ENCODE measurements at regions not wholly inside any gene's neighbourhood (a gene's known extent, or its start where the extent isn't known, plus 50 kb on each side); places are given as distances from the start of the nearest gene placed in this dataset.

DNA sequence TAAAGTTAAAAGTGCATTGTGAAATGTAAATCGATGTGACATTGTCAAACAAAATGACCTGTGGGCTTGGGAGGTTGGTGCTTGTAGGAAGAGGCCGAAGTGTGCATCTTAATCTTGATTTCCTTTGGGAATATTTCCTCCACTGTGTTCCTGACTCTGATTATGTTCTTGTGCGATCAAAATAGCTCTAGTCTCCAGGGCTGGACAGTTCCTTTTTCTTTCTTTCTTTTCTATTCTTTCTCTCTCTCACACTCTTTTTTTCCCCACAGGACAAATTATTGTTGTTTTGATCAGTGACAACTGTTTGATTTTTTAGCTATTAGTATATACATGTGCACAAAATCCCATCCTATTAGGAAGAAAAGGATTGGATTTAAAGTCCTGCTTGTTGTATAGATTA is 347.5 kb downstream of the ZSWIM6 start:
- no peaks in the 10 kb centered on the region for H3K36me3 ChIP-seq (ENCODE audit: control insufficient read depth in 2 of 2, insufficient read depth in 2 of 2, low read length in 2 of 2)
- H3K27ac ChIP-seq (ENCODE audit: low read depth in 2 of 2, low read length in 2 of 2): no peak overlapping the region
- peaks cover 12 to 25% of the 10 kb centered on the region in 2 donors for H3K4me1 ChIP-seq (ENCODE audit: control insufficient read depth in 2 of 2, insufficient read depth in 2 of 2, low read length in 2 of 2)
- H3K4me3 ChIP-seq (ENCODE audit: low read length in 2 of 2): no peak overlapping the region
- no peaks in the 10 kb centered on the region for H3K27me3 ChIP-seq (ENCODE audit: control insufficient read depth in 2 of 2, insufficient read depth in 2 of 2, low read length in 2 of 2)
- no peak overlapping the region for H3K9ac ChIP-seq (ENCODE audit: low read depth in 1 of 2, low read length in 2 of 2)
- no peaks in the 10 kb centered on the region for H3K9me3 ChIP-seq (ENCODE audit: control insufficient read depth in 2 of 2, low read length in 2 of 2)

DNA sequence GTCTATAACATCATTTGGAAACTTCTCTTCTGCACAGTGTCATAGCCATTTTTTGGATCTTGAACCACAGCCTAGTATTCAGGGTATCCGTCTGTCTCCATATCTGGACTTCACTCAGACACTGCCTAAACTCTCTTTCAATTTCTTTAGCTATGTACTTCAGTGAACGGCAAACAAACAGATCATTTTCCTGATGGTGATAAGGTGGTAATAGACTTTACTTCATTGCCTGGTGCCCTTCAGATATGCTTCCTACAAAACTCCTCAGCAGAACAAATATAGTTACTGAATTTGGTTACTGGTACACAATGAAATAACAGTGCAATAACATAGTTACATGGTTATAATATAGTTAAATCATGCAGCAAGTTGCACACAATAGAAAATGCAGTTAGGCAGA is 348.2 kb downstream of the ZSWIM6 start:
- H3K9ac ChIP-seq (ENCODE audit: low read depth in 1 of 2, low read length in 2 of 2): no peak overlapping the region
- no peaks in the 10 kb centered on the region for H3K36me3 ChIP-seq (ENCODE audit: control insufficient read depth in 2 of 2, insufficient read depth in 2 of 2, low read length in 2 of 2)
- no peak overlapping the region for H3K27ac ChIP-seq (ENCODE audit: low read depth in 2 of 2, low read length in 2 of 2)
- no peaks in the 10 kb centered on the region for H3K27me3 ChIP-seq (ENCODE audit: control insufficient read depth in 2 of 2, insufficient read depth in 2 of 2, low read length in 2 of 2)
- H3K9me3 ChIP-seq (ENCODE audit: control insufficient read depth in 2 of 2, low read length in 2 of 2): no peaks in the 10 kb centered on the region
- no peak overlapping the region for H3K4me3 ChIP-seq (ENCODE audit: low read length in 2 of 2)
- peaks cover 7 to 18% of the 10 kb centered on the region in 2 donors for H3K4me1 ChIP-seq (ENCODE audit: control insufficient read depth in 2 of 2, insufficient read depth in 2 of 2, low read length in 2 of 2)

DNA sequence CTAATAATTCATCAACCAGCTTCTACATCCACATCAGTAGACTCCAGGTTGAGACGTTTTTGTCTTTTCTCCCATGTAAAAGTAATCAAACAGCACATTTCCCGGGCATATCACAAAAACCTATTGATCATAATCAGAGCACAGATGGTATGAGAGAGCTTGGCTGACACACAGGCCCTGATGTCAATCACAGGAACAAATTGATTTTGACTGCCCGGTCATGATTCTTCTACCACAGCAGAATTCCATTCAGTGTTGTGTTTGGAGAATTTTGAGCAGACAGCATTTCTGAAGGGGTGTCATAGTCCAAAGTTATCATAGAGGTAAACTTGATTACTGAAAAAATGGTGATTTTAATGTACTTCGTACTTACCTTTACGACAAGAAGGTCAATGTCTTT is 351.1 kb downstream of the ZSWIM6 start:
- Histone ChIP-seq H3K27me3 (ENCODE audit: control insufficient read depth in 2 of 2, insufficient read depth in 2 of 2, low read length in 2 of 2) (no peaks in the 10 kb centered on the region), H3K4me1 (ENCODE audit: control insufficient read depth in 2 of 2, insufficient read depth in 2 of 2, low read length in 2 of 2) (peaks cover 0 to 16% of the 10 kb centered on the region in 2 donors)

DNA sequence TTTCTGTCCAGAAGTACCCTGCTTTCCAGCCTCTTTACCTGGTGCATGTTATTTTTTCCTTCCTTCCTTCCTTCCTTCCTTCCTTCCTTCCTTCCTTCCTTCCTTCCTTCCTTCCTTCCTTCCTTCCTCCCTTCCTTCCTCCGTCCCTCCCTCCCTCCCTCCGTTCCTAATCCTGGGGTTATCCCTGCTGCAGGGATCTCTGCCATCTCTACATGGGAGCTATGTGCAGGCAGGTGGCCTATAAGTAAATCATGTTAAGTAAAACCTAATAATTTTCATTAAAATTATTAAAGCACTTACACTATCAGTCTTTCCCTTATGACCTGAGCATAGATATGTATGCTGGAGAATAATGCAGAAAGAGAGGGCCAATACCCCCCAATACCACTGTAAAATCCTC is 351.9 kb downstream of the ZSWIM6 start:
- H3K27me3 ChIP-seq (ENCODE audit: control insufficient read depth in 2 of 2, insufficient read depth in 2 of 2, low read length in 2 of 2): no peaks in the 10 kb centered on the region
- no peak overlapping the region for H3K9ac ChIP-seq (ENCODE audit: low read depth in 1 of 2, low read length in 2 of 2)
- H3K4me3 ChIP-seq (ENCODE audit: low read length in 2 of 2): no peak overlapping the region
- H3K4me1 ChIP-seq (ENCODE audit: control insufficient read depth in 2 of 2, insufficient read depth in 2 of 2, low read length in 2 of 2): peaks cover 0 to 15% of the 10 kb centered on the region in 2 donors
- no peak overlapping the region for H3K27ac ChIP-seq (ENCODE audit: low read depth in 2 of 2, low read length in 2 of 2)
- H3K9me3 ChIP-seq (ENCODE audit: control insufficient read depth in 2 of 2, low read length in 2 of 2): no peaks in the 10 kb centered on the region
- no peaks in the 10 kb centered on the region for H3K36me3 ChIP-seq (ENCODE audit: control insufficient read depth in 2 of 2, insufficient read depth in 2 of 2, low read length in 2 of 2)

More for the DNA sequence above, 351.1 kb downstream of the ZSWIM6 start:
- Histone ChIP-seq H3K36me3 (ENCODE audit: control insufficient read depth in 2 of 2, insufficient read depth in 2 of 2, low read length in 2 of 2) (no peaks in the 10 kb centered on the region), H3K4me3 (ENCODE audit: low read length in 2 of 2) (no peak overlapping the region), H3K27ac (ENCODE audit: low read depth in 2 of 2, low read length in 2 of 2) (no peak overlapping the region), H3K9ac (ENCODE audit: low read depth in 1 of 2, low read length in 2 of 2) (no peak overlapping the region), H3K9me3 (ENCODE audit: control insufficient read depth in 2 of 2, low read length in 2 of 2) (no peaks in the 10 kb centered on the region)

DNA sequence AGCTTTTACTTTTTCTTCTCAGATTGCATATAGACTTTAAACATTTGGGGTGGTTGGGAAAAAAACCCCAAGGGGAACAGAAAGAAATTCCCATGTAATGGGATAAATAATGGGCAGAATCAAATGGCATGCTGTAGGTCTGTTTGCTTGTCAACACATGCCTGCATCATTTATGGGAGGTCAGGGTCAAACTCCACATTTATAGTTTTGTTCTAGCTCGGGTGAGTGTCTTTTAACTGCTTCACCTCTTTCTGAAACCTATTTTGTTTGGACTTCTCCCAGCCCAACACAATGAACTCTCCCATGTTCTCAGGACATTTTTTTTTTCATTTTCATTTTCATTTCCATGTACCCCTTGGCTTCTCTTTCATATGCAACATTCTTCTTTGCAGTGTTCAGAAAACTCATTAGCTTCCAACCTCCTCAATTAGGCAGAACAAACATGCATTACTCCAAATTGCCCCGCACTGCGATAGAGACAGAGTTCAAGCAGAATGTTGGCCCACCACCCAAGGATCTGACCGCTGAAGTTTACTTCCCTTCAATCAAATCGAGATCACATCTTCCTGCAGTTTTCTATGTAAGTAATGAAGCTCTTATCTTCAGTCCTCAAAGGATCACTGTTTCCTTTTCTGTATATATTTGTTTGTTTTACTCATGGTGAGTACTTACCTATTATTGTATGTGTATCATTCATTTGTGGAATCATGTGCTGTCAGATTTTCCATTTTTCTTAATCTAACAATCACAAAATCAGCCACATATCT is 354.6 kb downstream of the ZSWIM6 start:
- H3K9me3 ChIP-seq (ENCODE audit: control insufficient read depth in 2 of 2, low read length in 2 of 2): no peaks in the 10 kb centered on the region
- no peak overlapping the region for H3K27ac ChIP-seq (ENCODE audit: low read depth in 2 of 2, low read length in 2 of 2)
- H3K4me3 ChIP-seq (ENCODE audit: low read length in 2 of 2): peak overlapping the region in 1 of 2 donors; percentile 47
- no peaks in the 10 kb centered on the region for H3K36me3 ChIP-seq (ENCODE audit: control insufficient read depth in 2 of 2, insufficient read depth in 2 of 2, low read length in 2 of 2)
- H3K27me3 ChIP-seq (ENCODE audit: control insufficient read depth in 2 of 2, insufficient read depth in 2 of 2, low read length in 2 of 2): no peaks in the 10 kb centered on the region
- no peak overlapping the region for H3K9ac ChIP-seq (ENCODE audit: low read depth in 1 of 2, low read length in 2 of 2)
- H3K4me1 ChIP-seq (ENCODE audit: control insufficient read depth in 2 of 2, insufficient read depth in 2 of 2, low read length in 2 of 2): peaks cover 0 to 7% of the 10 kb centered on the region in 2 donors

DNA sequence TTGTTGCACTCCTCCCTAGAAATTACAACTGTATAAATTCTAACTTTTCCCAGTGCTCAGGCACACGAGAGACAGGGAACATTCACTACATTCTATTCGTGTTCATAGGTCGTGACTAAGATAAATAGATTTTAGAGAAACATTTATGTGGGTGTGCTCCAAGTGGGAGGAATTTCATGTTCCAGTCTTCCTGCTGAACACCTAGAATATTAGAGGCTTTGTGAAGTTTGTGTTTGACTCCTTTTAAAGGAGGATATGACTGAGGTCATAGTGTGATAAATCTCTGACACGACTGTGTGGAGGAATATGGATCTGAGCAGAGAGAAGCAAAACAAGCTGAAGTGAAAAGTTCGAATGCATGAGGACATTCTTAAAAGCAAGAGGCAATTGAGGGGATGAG is 355.3 kb downstream of the ZSWIM6 start:
- Histone ChIP-seq H3K9me3 (ENCODE audit: control insufficient read depth in 2 of 2, low read length in 2 of 2) (no peaks in the 10 kb centered on the region), H3K27ac (ENCODE audit: low read depth in 2 of 2, low read length in 2 of 2) (no peak overlapping the region), H3K9ac (ENCODE audit: low read depth in 1 of 2, low read length in 2 of 2) (no peak overlapping the region), H3K4me1 (ENCODE audit: control insufficient read depth in 2 of 2, insufficient read depth in 2 of 2, low read length in 2 of 2) (peaks cover 0 to 7% of the 10 kb centered on the region in 2 donors), H3K36me3 (ENCODE audit: control insufficient read depth in 2 of 2, insufficient read depth in 2 of 2, low read length in 2 of 2) (no peaks in the 10 kb centered on the region), H3K27me3 (ENCODE audit: control insufficient read depth in 2 of 2, insufficient read depth in 2 of 2, low read length in 2 of 2) (no peaks in the 10 kb centered on the region), H3K4me3 (ENCODE audit: low read length in 2 of 2) (no peak overlapping the region)

DNA sequence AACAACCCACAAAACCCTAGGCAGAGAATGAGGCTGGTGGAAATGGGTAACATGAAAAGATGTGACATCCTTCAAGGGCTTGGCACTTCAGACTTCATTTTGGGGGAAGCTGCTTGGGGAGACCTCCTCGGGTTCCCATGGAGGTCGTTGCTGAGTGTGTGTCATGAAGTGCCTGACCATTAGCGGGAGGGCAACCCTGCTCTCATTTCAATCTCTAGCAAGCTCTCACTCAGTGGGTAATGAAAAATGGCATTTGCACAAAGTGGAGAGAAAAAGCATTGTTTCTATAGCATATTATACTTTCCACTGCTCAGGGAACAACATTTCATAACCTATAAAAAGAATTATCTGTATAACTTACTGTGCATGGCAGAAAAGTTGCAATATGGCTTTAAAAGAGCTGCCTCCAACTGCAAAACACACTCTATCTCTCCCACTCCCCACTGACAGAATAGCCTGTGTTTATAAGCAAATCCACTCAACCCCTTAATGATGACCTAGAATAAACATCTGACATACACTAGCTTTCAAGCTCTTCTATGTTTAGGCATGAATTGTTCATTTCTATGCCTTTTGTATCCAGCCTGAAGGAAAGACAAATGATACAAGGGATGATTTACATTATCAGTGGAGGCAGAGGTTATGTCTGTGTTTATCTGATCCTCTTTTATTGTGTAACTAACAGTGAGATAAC is 357.2 kb downstream of the ZSWIM6 start:
- Histone ChIP-seq H3K9ac (ENCODE audit: low read depth in 1 of 2, low read length in 2 of 2) (no peak overlapping the region), H3K36me3 (ENCODE audit: control insufficient read depth in 2 of 2, insufficient read depth in 2 of 2, low read length in 2 of 2) (no peaks in the 10 kb centered on the region), H3K4me3 (ENCODE audit: low read length in 2 of 2) (no peak overlapping the region), H3K27me3 (ENCODE audit: control insufficient read depth in 2 of 2, insufficient read depth in 2 of 2, low read length in 2 of 2) (no peaks in the 10 kb centered on the region), H3K4me1 (ENCODE audit: control insufficient read depth in 2 of 2, insufficient read depth in 2 of 2, low read length in 2 of 2) (peaks cover 0 to 7% of the 10 kb centered on the region in 2 donors), H3K27ac (ENCODE audit: low read depth in 2 of 2, low read length in 2 of 2) (no peak overlapping the region), H3K9me3 (ENCODE audit: control insufficient read depth in 2 of 2, low read length in 2 of 2) (peaks cover 0 to 4% of the 10 kb centered on the region in 2 donors)

DNA sequence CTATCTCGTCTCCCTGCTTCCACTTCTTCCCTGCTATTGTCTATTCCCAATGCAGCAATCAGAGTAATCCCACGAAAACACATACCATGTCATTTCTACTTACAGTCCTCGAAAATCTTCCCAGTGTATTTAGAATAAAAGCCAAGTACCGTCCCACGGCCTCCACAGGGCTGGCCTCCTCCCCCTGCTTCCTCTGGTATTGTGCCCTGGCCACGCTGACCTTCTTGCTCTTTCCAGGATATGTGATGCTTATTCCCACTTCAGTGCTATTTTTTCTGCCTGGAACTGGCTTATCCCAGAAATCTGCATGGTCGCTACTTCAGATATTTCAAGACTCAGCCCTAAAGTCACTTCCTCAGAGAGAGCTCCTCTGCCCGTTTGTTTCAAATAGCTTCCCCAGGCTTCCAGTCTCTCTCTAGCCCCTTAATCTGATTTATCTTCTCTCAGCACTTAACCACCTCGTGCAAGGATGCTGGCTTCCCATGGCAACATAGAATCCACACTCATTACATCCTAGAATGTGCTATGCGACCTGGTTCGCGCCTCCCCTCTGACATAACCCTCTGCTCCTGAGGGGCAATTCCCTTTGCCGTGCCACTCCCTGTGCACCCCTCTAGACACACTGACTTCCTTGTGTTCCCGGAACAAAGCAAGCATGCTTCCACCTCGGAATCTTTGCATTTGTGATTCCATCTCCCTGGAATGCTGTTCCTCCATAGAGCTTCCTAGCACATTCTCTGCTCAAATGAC is 365.9 kb downstream of the ZSWIM6 start:
- Histone ChIP-seq H3K27me3 (ENCODE audit: control insufficient read depth in 2 of 2, insufficient read depth in 2 of 2, low read length in 2 of 2) (no peaks in the 10 kb centered on the region), H3K9me3 (ENCODE audit: control insufficient read depth in 2 of 2, low read length in 2 of 2) (peaks cover 0 to 1% of the 10 kb centered on the region in 2 donors), H3K4me1 (ENCODE audit: control insufficient read depth in 2 of 2, insufficient read depth in 2 of 2, low read length in 2 of 2) (no peaks in the 10 kb centered on the region), H3K36me3 (ENCODE audit: control insufficient read depth in 2 of 2, insufficient read depth in 2 of 2, low read length in 2 of 2) (no peaks in the 10 kb centered on the region), H3K4me3 (ENCODE audit: low read length in 2 of 2) (no peak overlapping the region), H3K27ac (ENCODE audit: low read depth in 2 of 2, low read length in 2 of 2) (no peak overlapping the region), H3K9ac (ENCODE audit: low read depth in 1 of 2, low read length in 2 of 2) (no peak overlapping the region)

DNA sequence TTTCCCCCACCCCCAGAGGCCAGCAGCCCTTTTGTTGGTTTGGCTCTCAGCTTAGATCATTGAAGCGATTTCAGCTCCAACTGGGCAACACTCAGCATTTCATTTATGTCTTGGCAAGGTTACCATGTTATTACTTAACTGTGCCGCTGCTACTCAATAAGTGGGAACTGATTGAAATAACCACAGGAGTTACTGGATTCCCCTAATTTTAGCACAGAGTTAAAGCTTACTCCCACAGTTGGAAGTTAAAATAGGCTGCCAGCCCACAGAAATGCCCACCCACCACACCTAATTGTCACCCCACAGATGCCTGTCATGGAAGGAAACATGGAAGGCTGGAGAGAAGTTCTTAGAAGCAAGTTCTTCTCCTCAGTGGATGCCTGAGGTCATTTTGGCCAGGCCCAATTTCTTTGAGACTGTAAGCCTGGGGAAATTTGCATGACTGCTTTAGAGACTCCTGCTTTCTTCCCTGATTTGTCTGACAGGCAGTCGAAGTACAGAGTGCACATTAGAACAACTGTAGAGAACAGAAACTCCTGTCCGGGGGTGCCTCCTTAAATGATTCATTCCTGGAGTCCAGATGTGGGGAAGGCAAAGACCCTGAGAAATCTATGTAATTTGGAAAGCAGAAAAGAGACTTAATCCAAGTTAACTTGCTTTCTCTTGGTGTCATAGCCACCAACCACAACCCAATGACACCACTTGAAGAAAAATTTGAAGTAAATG is 370.0 kb downstream of the ZSWIM6 start:
- Histone ChIP-seq H3K9me3 (ENCODE audit: control insufficient read depth in 2 of 2, low read length in 2 of 2) (no peaks in the 10 kb centered on the region), H3K27ac (ENCODE audit: low read depth in 2 of 2, low read length in 2 of 2) (no peak overlapping the region), H3K4me3 (ENCODE audit: low read length in 2 of 2) (no peak overlapping the region), H3K4me1 (ENCODE audit: control insufficient read depth in 2 of 2, insufficient read depth in 2 of 2, low read length in 2 of 2) (no peaks in the 10 kb centered on the region), H3K36me3 (ENCODE audit: control insufficient read depth in 2 of 2, insufficient read depth in 2 of 2, low read length in 2 of 2) (no peaks in the 10 kb centered on the region), H3K27me3 (ENCODE audit: control insufficient read depth in 2 of 2, insufficient read depth in 2 of 2, low read length in 2 of 2) (no peaks in the 10 kb centered on the region), H3K9ac (ENCODE audit: low read depth in 1 of 2, low read length in 2 of 2) (no peak overlapping the region)
